ENCODE measurements at regions not wholly inside any gene's neighbourhood (a gene's known extent, or its start where the extent isn't known, plus 50 kb on each side); places are given as distances from the start of the nearest gene placed in this dataset.

- Histone ChIP-seq H3K9me3 (no peaks in the 10 kb centered on the region), H3K36me3 (ENCODE audit: control insufficient read depth, insufficient read depth, low read length) (no peaks in the 10 kb centered on the region), H3K4me3 (ENCODE audit: low read depth, low read length) (no peak overlapping the region), H3K4me1 (no peaks in the 10 kb centered on the region), H3K27me3 (replicated peaks; ENCODE audit: control insufficient read depth, insufficient read depth, low read length) (no peaks in the 10 kb centered on the region)
- Mint-ChIP-seq H3K36me3 (ENCODE audit: insufficient read depth, unreplicated experiment) (no peaks in the 10 kb centered on the region), H3K4me1 (ENCODE audit: low read depth, unreplicated experiment) (no peaks in the 10 kb centered on the region), H3K27me3 (ENCODE audit: insufficient read depth, unreplicated experiment) (peaks cover 3% of the 10 kb centered on the region), H3K27ac (ENCODE audit: unreplicated experiment) (no peak overlapping the region), H3K9me3 (ENCODE audit: unreplicated experiment) (no peaks in the 10 kb centered on the region), H3K4me3 (ENCODE audit: unreplicated experiment) (no peak overlapping the region)
- BruUV-seq (replicated peaks), result no TSS peak
- POLR2A ChIA-PET, result no interaction called here
- intact Hi-C loops (cut with micrococcal nuclease; ENCODE audit: unreplicated experiment), result no loop called here
- TF ChIP-seq CTCF (IDR thresholded peaks at IDR 0.05; ENCODE audit: insufficient read depth in 1 of 2, low read depth in 1 of 2, low read length in 1 of 2, severe bottlenecking in 1 of 2, unreplicated experiment in 1 of 2), result no peak
- no peak for DNase-seq
- CTCF ChIA-PET, result no interaction called here
Observed at GRCh38 chr3:87046241-87046640, 55.3 kb upstream of the VGLL3 start.

DNA sequence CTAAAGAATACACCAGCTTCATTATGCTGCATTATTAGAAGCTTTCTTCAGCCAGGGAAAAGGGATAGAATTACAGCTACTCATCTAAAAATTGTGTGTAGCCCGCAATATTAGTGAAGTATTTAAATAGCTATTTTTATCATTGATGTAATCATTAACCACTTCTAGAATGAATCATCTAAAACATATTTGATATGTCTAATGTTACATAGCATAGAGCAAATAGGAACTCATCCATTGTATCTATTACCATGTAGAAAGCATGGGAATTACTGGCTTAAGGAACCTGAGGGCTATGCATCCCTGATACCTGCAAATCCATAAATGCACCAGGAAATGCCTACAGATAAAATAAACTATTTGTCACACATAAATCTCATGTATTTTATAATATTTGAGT, 54.5 kb upstream of the VGLL3 start:
- Mint-ChIP-seq H3K27me3 (ENCODE audit: insufficient read depth, unreplicated experiment) (peaks cover 3% of the 10 kb centered on the region), H3K36me3 (ENCODE audit: insufficient read depth, unreplicated experiment) (no peaks in the 10 kb centered on the region), H3K4me1 (ENCODE audit: low read depth, unreplicated experiment) (no peaks in the 10 kb centered on the region), H3K9me3 (ENCODE audit: unreplicated experiment) (no peaks in the 10 kb centered on the region), H3K27ac (ENCODE audit: unreplicated experiment) (no peak overlapping the region), H3K4me3 (ENCODE audit: unreplicated experiment) (no peak overlapping the region)
- TF ChIP-seq CTCF (IDR thresholded peaks at IDR 0.05; ENCODE audit: insufficient read depth in 1 of 2, low read depth in 1 of 2, low read length in 1 of 2, severe bottlenecking in 1 of 2, unreplicated experiment in 1 of 2), result no peak
- CTCF ChIA-PET, result no interaction called here
- intact Hi-C loops (cut with micrococcal nuclease; ENCODE audit: unreplicated experiment), result no loop called here
- Histone ChIP-seq H3K36me3 (ENCODE audit: control insufficient read depth, insufficient read depth, low read length) (no peaks in the 10 kb centered on the region), H3K27me3 (replicated peaks; ENCODE audit: control insufficient read depth, insufficient read depth, low read length) (no peaks in the 10 kb centered on the region), H3K4me3 (ENCODE audit: low read depth, low read length) (no peak overlapping the region), H3K4me1 (no peaks in the 10 kb centered on the region), H3K9me3 (no peaks in the 10 kb centered on the region)
- POLR2A ChIA-PET, result no interaction called here
- no TSS peak for BruUV-seq (replicated peaks)
- no peak for DNase-seq

DNA sequence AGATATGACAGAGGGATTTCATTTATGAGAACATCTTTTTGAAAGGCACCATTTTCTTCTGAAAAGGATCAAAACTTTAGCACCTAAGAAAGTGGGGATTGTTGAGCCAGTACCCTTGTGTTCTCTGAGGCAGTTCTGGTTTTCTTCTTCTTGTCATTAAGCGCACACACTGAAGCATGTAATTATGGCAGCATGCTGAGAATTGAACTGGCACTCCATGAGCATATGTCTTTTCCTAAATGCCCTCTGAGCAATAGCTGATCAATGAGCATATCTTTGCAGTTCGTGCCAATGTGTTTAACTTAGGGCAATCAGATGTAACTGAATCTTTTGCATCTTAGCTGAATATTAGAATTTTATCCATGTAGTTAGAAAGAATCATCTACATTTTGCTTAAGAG, 53.9 kb upstream of the VGLL3 start:
- BruUV-seq (replicated peaks), result no TSS peak
- H3K9me3 Mint-ChIP-seq (ENCODE audit: unreplicated experiment), result no peaks in the 10 kb centered on the region
- H3K4me3 Mint-ChIP-seq (ENCODE audit: unreplicated experiment), result no peak overlapping the region

More for the DNA sequence above, 53.9 kb upstream of the VGLL3 start:
- Mint-ChIP-seq H3K27ac (ENCODE audit: unreplicated experiment) (no peak overlapping the region), H3K27me3 (ENCODE audit: insufficient read depth, unreplicated experiment) (peaks cover 3% of the 10 kb centered on the region), H3K36me3 (ENCODE audit: insufficient read depth, unreplicated experiment) (no peaks in the 10 kb centered on the region), H3K4me1 (ENCODE audit: low read depth, unreplicated experiment) (no peaks in the 10 kb centered on the region)
- intact Hi-C loops (cut with micrococcal nuclease; ENCODE audit: unreplicated experiment), result no loop called here
- no peak for TF ChIP-seq CTCF (IDR thresholded peaks at IDR 0.05; ENCODE audit: insufficient read depth in 1 of 2, low read depth in 1 of 2, low read length in 1 of 2, severe bottlenecking in 1 of 2, unreplicated experiment in 1 of 2)
- DNase-seq, result no peak
- no peaks in the 10 kb centered on the region for H3K9me3 ChIP-seq
- no peaks in the 10 kb centered on the region for H3K36me3 ChIP-seq (ENCODE audit: control insufficient read depth, insufficient read depth, low read length)
- CTCF ChIA-PET, result no interaction called here
- H3K4me1 ChIP-seq, result no peaks in the 10 kb centered on the region
- POLR2A ChIA-PET, result no interaction called here
- no peak overlapping the region for H3K4me3 ChIP-seq (ENCODE audit: low read depth, low read length)
- no peaks in the 10 kb centered on the region for H3K27me3 ChIP-seq (replicated peaks; ENCODE audit: control insufficient read depth, insufficient read depth, low read length)

Data from Caco-2 (cell line).